LNCAP (cell line): ENCODE measurements at regions not wholly inside any gene's neighbourhood (a gene's known extent, or its start where the extent isn't known, plus 50 kb on each side); places are given as distances from the start of the nearest gene placed in this dataset.

Experiments
- TF ChIP-seq, protein P1 (sequence below): fragments of 450-650 bp; IDR thresholded peaks from 2 replicates; pipeline ENCODE4 v1.5.1; 2017; ENCODE audit warnings: mild to moderate bottlenecking

DNA sequence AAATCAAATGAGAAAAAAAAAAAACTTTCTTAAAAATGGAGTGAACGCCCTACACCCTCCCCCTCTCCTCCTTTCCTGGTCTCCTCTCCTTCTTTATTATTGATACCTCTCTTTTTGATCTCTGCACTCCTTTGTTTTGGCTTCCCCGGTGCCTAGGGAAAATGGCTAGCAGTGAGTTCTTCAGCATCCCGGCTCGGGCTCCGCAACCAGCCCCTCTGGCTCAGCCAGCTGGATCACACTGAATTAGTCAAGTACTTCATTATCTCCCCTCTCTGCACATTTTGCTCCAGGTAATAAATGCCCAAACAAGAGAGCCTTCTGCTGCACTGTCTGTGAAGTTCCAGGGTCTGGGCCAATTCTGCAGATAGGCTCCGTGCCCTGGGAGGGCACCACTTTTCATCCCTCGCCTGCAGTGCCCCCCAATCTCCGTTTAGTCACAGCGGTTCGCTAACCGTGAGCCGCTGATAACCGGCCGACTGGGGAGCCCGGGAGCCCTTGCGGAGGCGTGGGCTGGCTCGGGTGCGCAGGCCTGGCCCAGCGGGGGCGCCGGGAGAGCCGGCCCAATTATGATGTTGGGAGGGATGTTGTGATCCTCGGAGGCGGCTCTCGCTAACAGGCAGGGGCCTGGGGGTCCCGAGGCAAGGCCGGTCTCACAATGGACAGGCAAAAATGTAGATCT is 301.9 kb downstream of the TFAP2A start:
- TF ChIP-seq, protein P1, sequence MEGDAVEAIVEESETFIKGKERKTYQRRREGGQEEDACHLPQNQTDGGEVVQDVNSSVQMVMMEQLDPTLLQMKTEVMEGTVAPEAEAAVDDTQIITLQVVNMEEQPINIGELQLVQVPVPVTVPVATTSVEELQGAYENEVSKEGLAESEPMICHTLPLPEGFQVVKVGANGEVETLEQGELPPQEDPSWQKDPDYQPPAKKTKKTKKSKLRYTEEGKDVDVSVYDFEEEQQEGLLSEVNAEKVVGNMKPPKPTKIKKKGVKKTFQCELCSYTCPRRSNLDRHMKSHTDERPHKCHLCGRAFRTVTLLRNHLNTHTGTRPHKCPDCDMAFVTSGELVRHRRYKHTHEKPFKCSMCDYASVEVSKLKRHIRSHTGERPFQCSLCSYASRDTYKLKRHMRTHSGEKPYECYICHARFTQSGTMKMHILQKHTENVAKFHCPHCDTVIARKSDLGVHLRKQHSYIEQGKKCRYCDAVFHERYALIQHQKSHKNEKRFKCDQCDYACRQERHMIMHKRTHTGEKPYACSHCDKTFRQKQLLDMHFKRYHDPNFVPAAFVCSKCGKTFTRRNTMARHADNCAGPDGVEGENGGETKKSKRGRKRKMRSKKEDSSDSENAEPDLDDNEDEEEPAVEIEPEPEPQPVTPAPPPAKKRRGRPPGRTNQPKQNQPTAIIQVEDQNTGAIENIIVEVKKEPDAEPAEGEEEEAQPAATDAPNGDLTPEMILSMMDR: no peak

DNA sequence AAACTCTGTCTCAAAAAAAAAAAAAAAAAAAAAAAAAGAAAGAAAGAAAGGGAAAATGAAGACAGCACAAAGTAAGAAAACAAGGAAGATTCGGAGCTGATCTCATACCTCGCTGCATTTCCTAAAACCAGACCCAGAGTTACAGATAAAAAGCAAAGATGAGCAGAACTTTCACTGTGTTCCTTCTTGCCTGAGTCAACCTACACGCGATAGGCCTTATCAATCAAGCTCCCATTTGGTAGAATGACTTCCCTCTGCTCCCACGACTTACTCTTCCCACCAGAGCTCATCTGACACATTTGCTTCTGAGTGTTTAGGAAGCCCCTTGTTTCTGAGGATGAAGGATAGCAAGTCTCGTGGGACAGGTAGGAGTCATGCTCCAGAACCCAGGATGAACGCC is 302.9 kb downstream of the TFAP2A start:
- TF ChIP-seq, protein P1: no peak

DNA sequence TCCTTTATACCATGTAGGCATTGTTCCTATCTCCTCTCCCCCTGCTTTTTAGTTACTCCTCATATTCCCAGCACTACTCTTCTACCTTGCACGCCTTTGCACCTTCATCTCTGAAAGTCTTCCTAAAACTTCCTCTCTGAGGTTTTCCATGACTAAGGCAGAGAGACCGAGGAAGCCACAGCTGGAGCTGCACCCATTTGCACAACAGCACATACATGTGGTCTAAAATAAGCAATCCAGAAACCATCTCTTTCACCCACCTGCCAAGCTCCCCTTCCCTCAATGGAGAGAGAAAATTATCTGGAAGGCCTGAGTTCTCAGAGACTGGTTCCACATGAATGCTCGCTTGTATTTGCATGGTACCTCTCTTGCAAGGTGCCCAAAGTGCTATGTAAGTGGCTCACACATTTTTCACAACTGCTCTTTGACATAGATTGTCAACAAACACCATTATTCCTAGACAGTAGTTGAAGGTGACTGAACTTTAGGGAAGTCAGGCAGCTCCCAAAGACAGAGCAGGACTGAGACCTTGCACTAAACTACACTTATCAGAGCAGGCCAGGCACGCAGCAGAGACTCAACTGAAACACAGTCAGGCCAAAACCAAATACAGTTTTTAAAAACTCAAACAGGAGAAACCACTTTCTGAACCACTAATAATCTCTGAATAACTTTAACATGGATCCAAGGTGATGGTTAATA is 313.2 kb downstream of the TFAP2A start:
- TF ChIP-seq, protein P1: no peak

DNA sequence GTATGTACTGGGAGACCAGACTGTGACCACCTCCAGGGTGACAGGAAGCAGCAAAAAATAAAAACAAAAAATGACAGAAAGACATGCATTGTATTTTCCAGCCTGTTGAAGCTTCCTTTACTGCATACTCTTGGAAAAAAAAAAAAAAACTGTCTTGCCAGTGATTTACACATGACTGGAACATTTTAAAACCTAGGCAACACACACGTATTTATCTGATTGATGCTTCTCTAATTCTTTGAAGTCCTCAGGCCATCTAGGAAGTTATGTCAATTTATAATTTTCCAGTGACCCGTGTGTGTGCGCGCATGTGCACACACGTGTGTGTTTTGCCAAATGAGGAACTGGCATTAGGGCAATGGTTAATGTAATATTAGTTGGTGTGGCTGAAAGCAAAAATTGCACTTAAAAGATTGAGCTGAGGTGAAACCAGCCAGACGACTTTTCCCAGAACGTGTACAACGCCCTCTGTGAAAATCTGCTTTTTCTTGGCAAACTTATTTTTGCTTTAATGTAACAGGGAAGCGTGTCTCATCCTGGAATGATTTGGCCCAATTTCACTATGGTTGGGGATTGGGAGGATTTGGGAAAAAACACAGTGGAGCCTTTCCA is 315.2 kb downstream of the TFAP2A start:
- TF ChIP-seq, protein P1: no peak

DNA sequence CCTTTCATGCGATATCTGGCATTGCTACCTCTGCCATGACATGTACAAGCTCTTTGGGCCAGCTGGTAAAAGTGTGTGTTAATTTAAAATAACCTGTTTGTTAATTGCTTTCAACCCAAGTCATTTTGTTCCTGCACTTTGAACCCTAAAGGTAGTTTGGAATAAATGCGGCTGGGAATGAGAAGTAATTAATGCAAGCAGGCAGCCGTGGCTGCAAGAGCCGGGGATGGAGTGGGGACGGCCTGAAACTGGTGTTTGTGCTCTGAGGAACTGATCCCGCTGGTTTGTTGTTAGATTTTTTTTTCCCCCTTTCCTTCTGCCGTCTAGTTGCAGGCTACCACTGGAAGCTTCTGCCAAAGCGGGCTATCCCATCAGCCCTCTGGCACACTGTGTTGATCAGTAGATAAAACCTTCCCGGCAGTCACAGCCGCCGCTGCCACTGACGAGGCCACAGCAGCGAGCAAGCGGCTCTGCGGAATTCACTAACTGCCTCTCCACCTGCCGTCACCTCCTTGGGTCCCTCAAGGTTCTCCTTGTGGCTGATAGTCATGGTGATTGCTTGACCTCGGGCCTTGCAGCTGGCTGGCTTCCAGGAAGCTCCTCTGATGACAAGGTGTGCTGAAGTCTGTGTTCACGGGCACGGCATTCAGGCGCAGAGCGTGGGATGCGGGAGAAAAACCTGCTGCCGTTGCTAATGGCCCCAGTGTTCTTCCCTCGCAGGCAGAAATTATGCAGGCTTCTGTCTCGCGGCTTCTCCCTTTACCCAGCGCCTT is 315.9 kb downstream of the TFAP2A start:
- TF ChIP-seq, protein P1: no peak

DNA sequence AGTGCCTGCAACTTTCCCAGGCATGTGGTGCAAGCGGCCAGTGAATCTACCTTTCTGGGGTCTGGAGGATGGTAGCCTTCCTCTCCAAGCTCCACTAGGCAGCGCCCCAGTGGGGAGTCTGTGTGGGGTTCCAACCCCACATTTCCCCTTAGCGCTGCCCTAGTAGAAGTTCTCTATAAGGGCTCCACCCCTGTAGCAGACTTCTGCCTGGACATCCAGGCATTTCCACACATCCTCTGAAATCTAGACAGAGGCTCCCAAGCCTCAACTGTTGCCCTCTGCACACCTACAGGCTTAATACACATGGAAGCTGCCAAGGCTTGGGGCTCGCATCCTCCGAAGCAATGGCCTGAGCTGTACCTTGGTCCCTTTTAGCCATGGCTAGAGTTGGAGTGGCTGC is 321.6 kb downstream of the TFAP2A start:
- TF ChIP-seq, protein P1: no peak
